ENCODE measurements at regions not wholly inside any gene's neighbourhood (a gene's known extent, or its start where the extent isn't known, plus 50 kb on each side); places are given as distances from the start of the nearest gene placed in this dataset.
A peak's percentile ranks its signal among the peaks of the same experiment; 100 is the strongest.

DNA sequence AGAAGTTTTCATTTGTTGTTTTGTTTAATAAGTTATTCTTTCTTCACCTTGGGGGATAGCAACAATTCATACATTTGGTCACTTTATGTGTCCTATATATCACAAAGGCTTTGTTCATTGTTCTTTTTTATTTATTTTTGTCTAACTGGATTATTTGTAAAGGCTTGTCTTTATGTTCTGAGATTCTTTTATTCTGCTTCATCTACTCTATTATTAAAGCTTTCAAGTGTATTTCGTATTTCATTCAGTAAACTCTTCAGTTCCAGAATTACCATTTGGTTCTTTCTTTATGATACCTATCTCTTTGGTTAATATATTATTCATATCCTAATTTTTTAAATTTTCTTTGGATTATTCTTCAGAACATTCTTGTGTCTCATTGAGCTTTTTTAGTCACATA lies 942.9 kb downstream of the ANKRD7 start:
- no peaks in the 10 kb centered on the region for H3F3A ChIP-seq (ENCODE audit: insufficient read depth)
- H3K4me3 ChIP-seq (ENCODE audit: insufficient read depth, low read length, poor library complexity, severe bottlenecking), result no peak overlapping the region
- no peaks in the 10 kb centered on the region for H3K9me2 ChIP-seq (replicated peaks; ENCODE audit: insufficient read depth, low read length)
- H4K20me1 ChIP-seq (ENCODE audit: low read depth, low read length), result no peaks in the 10 kb centered on the region
- H3K4me2 ChIP-seq (ENCODE audit: low read depth, low read length, poor library complexity, severe bottlenecking), result no peak overlapping the region
- H3K36me3 ChIP-seq (ENCODE audit: low read length), result no peaks in the 10 kb centered on the region
- H3K79me2 ChIP-seq (ENCODE audit: insufficient read depth, low read length), result no peaks in the 10 kb centered on the region
- no peak overlapping the region for H3K9ac ChIP-seq (ENCODE audit: low read length)
- no peak overlapping the region for H3K27ac ChIP-seq (ENCODE audit: low read depth, low read length)
- no peak overlapping the region for H2AFZ ChIP-seq (ENCODE audit: low read depth, low read length, severe bottlenecking)
- no peaks in the 10 kb centered on the region for H3K27me3 ChIP-seq (ENCODE audit: low read length)
- TF ChIP-seq, protein P1, sequence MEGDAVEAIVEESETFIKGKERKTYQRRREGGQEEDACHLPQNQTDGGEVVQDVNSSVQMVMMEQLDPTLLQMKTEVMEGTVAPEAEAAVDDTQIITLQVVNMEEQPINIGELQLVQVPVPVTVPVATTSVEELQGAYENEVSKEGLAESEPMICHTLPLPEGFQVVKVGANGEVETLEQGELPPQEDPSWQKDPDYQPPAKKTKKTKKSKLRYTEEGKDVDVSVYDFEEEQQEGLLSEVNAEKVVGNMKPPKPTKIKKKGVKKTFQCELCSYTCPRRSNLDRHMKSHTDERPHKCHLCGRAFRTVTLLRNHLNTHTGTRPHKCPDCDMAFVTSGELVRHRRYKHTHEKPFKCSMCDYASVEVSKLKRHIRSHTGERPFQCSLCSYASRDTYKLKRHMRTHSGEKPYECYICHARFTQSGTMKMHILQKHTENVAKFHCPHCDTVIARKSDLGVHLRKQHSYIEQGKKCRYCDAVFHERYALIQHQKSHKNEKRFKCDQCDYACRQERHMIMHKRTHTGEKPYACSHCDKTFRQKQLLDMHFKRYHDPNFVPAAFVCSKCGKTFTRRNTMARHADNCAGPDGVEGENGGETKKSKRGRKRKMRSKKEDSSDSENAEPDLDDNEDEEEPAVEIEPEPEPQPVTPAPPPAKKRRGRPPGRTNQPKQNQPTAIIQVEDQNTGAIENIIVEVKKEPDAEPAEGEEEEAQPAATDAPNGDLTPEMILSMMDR (IDR thresholded peaks at IDR 0.05; ENCODE audit: insufficient read depth, low read length, poor library complexity, severe bottlenecking), result no peak
- TF ChIP-seq EZH2phosphoT487 (conservative IDR thresholded peaks at IDR 0.05; ENCODE audit: low read length), result no peak
- no peaks in the 10 kb centered on the region; the same call in 1 of the 2 replicates for H3K9me3 ChIP-seq (ENCODE audit: insufficient read depth, low read length)

DNA sequence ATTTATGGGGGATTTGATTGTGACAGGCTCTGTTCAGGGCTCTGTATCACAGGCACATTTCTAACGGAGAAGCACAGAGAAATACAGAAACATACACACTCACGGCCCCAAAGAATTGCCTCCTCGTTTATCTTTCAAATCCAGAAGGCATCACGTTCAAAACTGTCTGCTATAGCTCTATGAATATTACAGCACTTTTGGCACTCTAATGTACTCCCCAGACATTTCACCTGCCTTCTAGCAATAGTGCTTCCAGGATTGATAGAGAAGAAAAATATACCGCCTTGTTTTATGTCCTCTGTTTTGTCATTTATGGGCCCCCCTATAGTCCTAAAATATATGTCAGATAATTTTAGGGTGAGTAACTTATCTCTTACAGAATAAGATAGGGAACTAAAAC lies 947.5 kb downstream of the ANKRD7 start:
- no peak overlapping the region for H3K4me3 ChIP-seq (ENCODE audit: insufficient read depth, low read length, poor library complexity, severe bottlenecking)
- H3K4me2 ChIP-seq (ENCODE audit: low read depth, low read length, poor library complexity, severe bottlenecking), result no peak overlapping the region
- H3K9ac ChIP-seq (ENCODE audit: low read length), result no peak overlapping the region
- no peaks in the 10 kb centered on the region; the same call in 1 of the 2 replicates for H3K9me3 ChIP-seq (ENCODE audit: insufficient read depth, low read length)
- H3K36me3 ChIP-seq (ENCODE audit: low read length), result no peaks in the 10 kb centered on the region
- no peak for TF ChIP-seq EZH2phosphoT487 (conservative IDR thresholded peaks at IDR 0.05; ENCODE audit: low read length)
- TF ChIP-seq, protein P1 (IDR thresholded peaks at IDR 0.05; ENCODE audit: insufficient read depth, low read length, poor library complexity, severe bottlenecking), result no peak
- H3F3A ChIP-seq (ENCODE audit: insufficient read depth), result no peaks in the 10 kb centered on the region
- H3K27me3 ChIP-seq (ENCODE audit: low read length), result no peaks in the 10 kb centered on the region
- no peak overlapping the region for H3K27ac ChIP-seq (ENCODE audit: low read depth, low read length)
- no peaks in the 10 kb centered on the region for H4K20me1 ChIP-seq (ENCODE audit: low read depth, low read length)
- no peaks in the 10 kb centered on the region for H3K9me2 ChIP-seq (replicated peaks; ENCODE audit: insufficient read depth, low read length)
- no peaks in the 10 kb centered on the region for H3K79me2 ChIP-seq (ENCODE audit: insufficient read depth, low read length)
- no peak overlapping the region for H2AFZ ChIP-seq (ENCODE audit: low read depth, low read length, severe bottlenecking)

DNA sequence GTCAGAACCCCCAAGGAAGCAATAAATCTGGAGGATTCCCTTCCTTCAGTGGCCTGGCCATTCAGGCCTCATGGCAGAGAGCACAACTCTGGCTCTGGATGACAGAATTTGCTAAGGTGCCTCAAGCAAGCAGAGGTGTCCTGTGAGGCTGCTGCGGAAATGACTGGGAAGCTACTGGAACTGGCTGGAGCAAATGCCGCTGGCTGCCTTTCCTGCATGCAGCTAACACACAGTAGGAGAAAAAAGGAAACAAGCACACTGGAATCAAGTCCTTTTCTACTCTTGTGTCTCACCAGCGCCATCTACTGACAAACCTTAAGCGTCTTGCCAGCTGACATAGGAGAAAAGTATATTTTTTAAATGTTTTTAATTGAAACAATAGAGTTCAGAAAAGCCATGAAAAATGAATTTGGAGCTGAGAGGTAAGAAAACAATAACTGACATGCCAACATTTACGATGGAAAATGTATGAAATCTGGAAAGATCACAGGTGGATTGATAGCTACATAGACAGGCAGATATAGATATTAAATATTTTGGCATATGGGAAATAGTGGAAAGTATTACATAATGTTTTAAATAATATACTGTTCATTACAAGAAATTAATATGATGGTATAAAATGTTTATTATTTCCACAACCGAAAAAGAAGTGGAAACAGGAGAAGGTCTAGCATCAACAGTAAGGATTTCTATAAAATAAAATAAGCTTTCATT lies 951.6 kb downstream of the ANKRD7 start:
- Histone ChIP-seq H3K27me3 (ENCODE audit: low read length) (no peaks in the 10 kb centered on the region), H3K27ac (ENCODE audit: low read depth, low read length) (no peak overlapping the region), H3K9me2 (replicated peaks; ENCODE audit: insufficient read depth, low read length) (no peaks in the 10 kb centered on the region), H4K20me1 (ENCODE audit: low read depth, low read length) (no peaks in the 10 kb centered on the region), H3K9ac (ENCODE audit: low read length) (no peak overlapping the region), H3K79me2 (ENCODE audit: insufficient read depth, low read length) (no peaks in the 10 kb centered on the region), H3K36me3 (ENCODE audit: low read length) (no peaks in the 10 kb centered on the region), H3K4me3 (ENCODE audit: insufficient read depth, low read length, poor library complexity, severe bottlenecking) (no peak overlapping the region), H3K9me3 (ENCODE audit: insufficient read depth, low read length) (no peaks in the 10 kb centered on the region), H2AFZ (ENCODE audit: low read depth, low read length, severe bottlenecking) (no peak overlapping the region), H3K4me2 (ENCODE audit: low read depth, low read length, poor library complexity, severe bottlenecking) (no peak overlapping the region), H3F3A (ENCODE audit: insufficient read depth) (no peaks in the 10 kb centered on the region)
- no peak for TF ChIP-seq EZH2phosphoT487 (conservative IDR thresholded peaks at IDR 0.05; ENCODE audit: low read length)
- TF ChIP-seq, protein P1 (IDR thresholded peaks at IDR 0.05; ENCODE audit: insufficient read depth, low read length, poor library complexity, severe bottlenecking), result peak; percentile 82
